HepG2 (cell line): ENCODE measurements at regions not wholly inside any gene's neighbourhood (a gene's known extent, or its start where the extent isn't known, plus 50 kb on each side); places are given as distances from the start of the nearest gene placed in this dataset.

Experiments used
- E2F1 ChIP-seq: sonication (generic); formaldehyde crosslinking; IDR thresholded peaks from 2 replicates; pipeline ENCODE4 v1.5.0; 2020; ENCODE audit warnings: missing genetic modification reagents
- HOXD1 ChIP-seq: sonication (generic); formaldehyde crosslinking; IDR thresholded peaks from 2 replicates; pipeline ENCODE4 v1.5.0; 2020; ENCODE audit warnings: missing genetic modification reagents
- ISL2 ChIP-seq: sonication (generic); formaldehyde crosslinking; IDR thresholded peaks from 2 replicates; pipeline ENCODE4 v1.5.0; 2020; ENCODE audit warnings: missing genetic modification reagents
- KMT2A ChIP-seq: sonication (generic); formaldehyde crosslinking; IDR thresholded peaks from 2 replicates; pipeline ENCODE4 v1.4.0; 2020; ENCODE audit warnings: missing genetic modification reagents
- LBX2 ChIP-seq: sonication (generic); formaldehyde crosslinking; IDR thresholded peaks from 2 replicates; pipeline ENCODE4 v1.5.0; 2020; ENCODE audit warnings: missing genetic modification reagents, mild to moderate bottlenecking, borderline replicate concordance
- MAFG ChIP-seq: sonication (generic); formaldehyde crosslinking; IDR thresholded peaks from 2 replicates; pipeline ENCODE4 v1.5.1; 2020; ENCODE audit warnings: mild to moderate bottlenecking, missing genetic modification reagents
- ZBTB4 ChIP-seq: sonication (generic); formaldehyde crosslinking; IDR thresholded peaks from 2 replicates; pipeline ENCODE4 v1.4.0; 2020; ENCODE audit warnings: missing genetic modification reagents, mild to moderate bottlenecking, borderline replicate concordance
- ZBTB7A ChIP-seq: sonication (generic); formaldehyde crosslinking; IDR thresholded peaks from 2 replicates; pipeline ENCODE4 v1.8.0; 2022; ENCODE audit warnings: mild to moderate bottlenecking, missing genetic modification reagents
- ZC3H13 ChIP-seq: sonication (generic); formaldehyde crosslinking; IDR thresholded peaks from 2 replicates; pipeline ENCODE4 v1.8.1; 2023; ENCODE audit warnings: mild to moderate bottlenecking, missing genetic modification reagents, moderate library complexity
- ZNF121 ChIP-seq: sonication (generic); formaldehyde crosslinking; IDR thresholded peaks from 2 replicates; pipeline ENCODE4 v1.5.0; 2020; ENCODE audit warnings: mild to moderate bottlenecking, missing genetic modification reagents
- ZNF142 ChIP-seq: sonication (generic); formaldehyde crosslinking; IDR thresholded peaks from 2 replicates; pipeline ENCODE4 v1.4.0; 2020; ENCODE audit warnings: missing genetic modification reagents
- ZNF264 ChIP-seq: sonication (generic); formaldehyde crosslinking; IDR thresholded peaks from 2 replicates; pipeline ENCODE4 v1.4.0; 2020; ENCODE audit warnings: missing genetic modification reagents
- ZNF382 ChIP-seq: sonication (generic); formaldehyde crosslinking; IDR thresholded peaks from 2 replicates; pipeline ENCODE4 v1.5.0; 2020; ENCODE audit warnings: missing genetic modification reagents, mild to moderate bottlenecking, borderline replicate concordance
- ZNF441 ChIP-seq: sonication (generic); formaldehyde crosslinking; IDR thresholded peaks from 2 replicates; pipeline ENCODE4 v1.7.0; 2021; ENCODE audit warnings: missing genetic modification reagents, borderline replicate concordance
- ZNF530 ChIP-seq: sonication (generic); formaldehyde crosslinking; IDR thresholded peaks from 2 replicates; pipeline ENCODE4 v1.5.0; 2020; ENCODE audit warnings: low read depth, mild to moderate bottlenecking, missing genetic modification reagents
- ZNF570 ChIP-seq: sonication (generic); formaldehyde crosslinking; IDR thresholded peaks from 2 replicates; pipeline ENCODE4 v1.4.0; 2020; ENCODE audit warnings: mild to moderate bottlenecking, missing genetic modification reagents, borderline replicate concordance
- ZNF713 ChIP-seq: sonication (generic); formaldehyde crosslinking; IDR thresholded peaks from 2 replicates; pipeline ENCODE4 v1.4.0; 2020; ENCODE audit warnings: mild to moderate bottlenecking, missing genetic modification reagents

- TF ChIP-seq HOXD1 (CRISPR knock-in tag) (peak; percentile 71; the same call in 1 of the 2 replicates), LBX2 (CRISPR knock-in tag) (no peak), ZNF142 (no peak), ZNF382 (CRISPR knock-in tag) (no peak), ZBTB7A (no peak), ZNF530 (CRISPR knock-in tag) (no peak), ZNF264 (0 out of 2 replicates have a peak, but pooled peaks have one; percentile 16), MAFG (CRISPR knock-in tag) (no peak), ZNF441 (CRISPR knock-in tag) (no peak), ZNF570 (no peak), ISL2 (CRISPR knock-in tag) (peak; percentile 87), ZC3H13 (CRISPR knock-in tag) (no peak), ZBTB4 (CRISPR knock-in tag) (0 out of 2 replicates have a peak, but pooled peaks have one; percentile 18), KMT2A (no peak), ZNF121 (CRISPR knock-in tag) (peak; percentile 69), E2F1 (CRISPR knock-in tag) (no peak), ZNF713 (no peak)
Observed at GRCh38 chr2:16067866-16068551, 127.7 kb downstream of the MYCN start (continued).
